HG03066 (cell line): ENCODE measurements at regions not wholly inside any gene's neighbourhood (a gene's known extent, or its start where the extent isn't known, plus 50 kb on each side); places are given as distances from the start of the nearest gene placed in this dataset.

ENCODE experiments used
- ATAC-seq: cut with Tn5 transposase; IDR thresholded peaks from one replicate; pipeline ENCODE4 v1.9.1; 2021; ENCODE audit warnings: low read depth; ENCODE audit not compliant: unreplicated experiment

GRCh38 chr3:116767726-116768125 is 58.1 kb downstream of the TUSC7 start:
- ATAC-seq, result no peak

GRCh38 chr3:116770815-116771450 is 61.4 kb downstream of the TUSC7 start:
- ATAC-seq, result peak; percentile 100

GRCh38 chr3:116776880-116777785 is 67.6 kb downstream of the TUSC7 start:
- ATAC-seq, result no peak

GRCh38 chr3:116785226-116785625 is 75.6 kb downstream of the TUSC7 start:
- no peak for ATAC-seq

GRCh38 chr3:116802651-116803050 is 93.1 kb downstream of the TUSC7 start:
- no peak for ATAC-seq

GRCh38 chr3:116806351-116806750 is 96.8 kb downstream of the TUSC7 start:
- ATAC-seq, result no peak

- no peak for ATAC-seq
Observed at GRCh38 chr3:116808725-116809124, 99.1 kb downstream of the TUSC7 start.

GRCh38 chr3:116809208-116809607 is 99.6 kb downstream of the TUSC7 start:
- ATAC-seq, result no peak

- ATAC-seq, result no peak
Observed at GRCh38 chr3:116811754-116812153, 102.2 kb downstream of the TUSC7 start.

- ATAC-seq, result no peak
Observed at GRCh38 chr3:116812949-116813348, 103.4 kb downstream of the TUSC7 start.

GRCh38 chr3:116815321-116815720 is 105.7 kb downstream of the TUSC7 start:
- no peak for ATAC-seq

GRCh38 chr3:116815831-116816588 is 106.4 kb downstream of the TUSC7 start:
- no peak for ATAC-seq

- no peak for ATAC-seq
Observed at GRCh38 chr3:116821371-116821770, 111.8 kb downstream of the TUSC7 start.

GRCh38 chr3:116824208-116824607 is 114.6 kb downstream of the TUSC7 start:
- no peak for ATAC-seq

- no peak for ATAC-seq
Observed at GRCh38 chr3:116833202-116833601, 123.6 kb downstream of the TUSC7 start.

GRCh38 chr3:116834816-116835215 is 125.2 kb downstream of the TUSC7 start:
- no peak for ATAC-seq

GRCh38 chr3:116835658-116836057 is 126.1 kb downstream of the TUSC7 start:
- no peak for ATAC-seq

GRCh38 chr3:116836286-116836685 is 126.7 kb downstream of the TUSC7 start:
- no peak for ATAC-seq

- no peak for ATAC-seq
Observed at GRCh38 chr3:116837483-116837882, 127.9 kb downstream of the TUSC7 start.

- ATAC-seq, result no peak
Observed at GRCh38 chr3:116841003-116841735, 131.6 kb downstream of the TUSC7 start.
